Liver (tissue), 3 donors: ENCODE measurements at regions not wholly inside any gene's neighbourhood (a gene's known extent, or its start where the extent isn't known, plus 50 kb on each side); places are given as distances from the start of the nearest gene placed in this dataset.

Experiments used
- HNF4A ChIP-seq, 2 donors: conservative IDR thresholded peaks; 2 replicates each; pipeline ENCODE4 v1.6.1; 2016; ENCODE audit warnings: antibody characterized with exemption in 2 of 2, mild to moderate bottlenecking in 2 of 2
- TF ChIP-seq, protein P1 (sequence below): fragments of 150-350 bp; IDR thresholded peaks from 2 replicates; pipeline ENCODE4 v1.5.1; 2017; ENCODE audit warnings: improper control_type of control experiment, low read depth, low read length; ENCODE audit not compliant: missing input control
- donor health status: healthy.
- donor health status: healthy.

- TF ChIP-seq, protein P1, sequence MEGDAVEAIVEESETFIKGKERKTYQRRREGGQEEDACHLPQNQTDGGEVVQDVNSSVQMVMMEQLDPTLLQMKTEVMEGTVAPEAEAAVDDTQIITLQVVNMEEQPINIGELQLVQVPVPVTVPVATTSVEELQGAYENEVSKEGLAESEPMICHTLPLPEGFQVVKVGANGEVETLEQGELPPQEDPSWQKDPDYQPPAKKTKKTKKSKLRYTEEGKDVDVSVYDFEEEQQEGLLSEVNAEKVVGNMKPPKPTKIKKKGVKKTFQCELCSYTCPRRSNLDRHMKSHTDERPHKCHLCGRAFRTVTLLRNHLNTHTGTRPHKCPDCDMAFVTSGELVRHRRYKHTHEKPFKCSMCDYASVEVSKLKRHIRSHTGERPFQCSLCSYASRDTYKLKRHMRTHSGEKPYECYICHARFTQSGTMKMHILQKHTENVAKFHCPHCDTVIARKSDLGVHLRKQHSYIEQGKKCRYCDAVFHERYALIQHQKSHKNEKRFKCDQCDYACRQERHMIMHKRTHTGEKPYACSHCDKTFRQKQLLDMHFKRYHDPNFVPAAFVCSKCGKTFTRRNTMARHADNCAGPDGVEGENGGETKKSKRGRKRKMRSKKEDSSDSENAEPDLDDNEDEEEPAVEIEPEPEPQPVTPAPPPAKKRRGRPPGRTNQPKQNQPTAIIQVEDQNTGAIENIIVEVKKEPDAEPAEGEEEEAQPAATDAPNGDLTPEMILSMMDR, result no peak
- no peak for TF ChIP-seq HNF4A (conservative IDR thresholded peaks at IDR 0.05)
Measured at GRCh38 chr1:71170925-71171324, 90.1 kb upstream of the ZRANB2 start.
